ENCODE measurements at regions not wholly inside any gene's neighbourhood (a gene's known extent, or its start where the extent isn't known, plus 50 kb on each side); places are given as distances from the start of the nearest gene placed in this dataset.

- TF ChIP-seq, protein P1, sequence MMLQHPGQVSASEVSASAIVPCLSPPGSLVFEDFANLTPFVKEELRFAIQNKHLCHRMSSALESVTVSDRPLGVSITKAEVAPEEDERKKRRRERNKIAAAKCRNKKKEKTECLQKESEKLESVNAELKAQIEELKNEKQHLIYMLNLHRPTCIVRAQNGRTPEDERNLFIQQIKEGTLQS (CRISPR knock-in tag; conservative IDR thresholded peaks at IDR 0.05), result no peak
- no peak for TF ChIP-seq ZMAT4 (CRISPR knock-in tag; IDR thresholded peaks at IDR 0.05)
These were observed 72.3 kb upstream of the BOD1 start (continued) for GRCh38 chr5:173688703-173689102.

DNA sequence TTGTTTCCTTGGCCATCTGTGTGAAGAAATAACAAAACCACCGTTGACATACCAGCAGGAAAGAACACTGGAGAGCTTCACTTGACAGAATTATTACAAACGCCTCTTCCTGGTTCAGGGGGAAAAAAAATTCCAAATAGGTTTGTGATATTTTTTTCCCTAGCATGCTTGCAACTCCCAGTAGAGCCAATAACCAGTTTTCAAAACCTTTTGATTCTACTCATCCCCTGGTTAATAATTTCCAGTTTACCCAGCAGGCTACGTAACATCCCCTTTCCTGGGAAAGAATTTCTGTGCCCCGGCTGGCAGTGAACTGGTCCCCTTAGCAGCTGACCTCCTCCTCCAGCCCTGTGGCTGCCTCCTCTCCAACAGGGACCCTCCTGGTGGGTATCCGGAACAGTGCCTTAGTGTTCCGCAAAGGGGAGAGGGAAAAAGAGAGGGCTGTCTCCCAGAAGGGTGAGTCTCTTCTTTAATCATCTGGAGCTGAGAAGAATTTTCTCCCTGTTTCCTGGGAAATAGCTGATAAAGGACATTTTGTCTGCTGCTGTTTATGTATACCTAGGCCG is 72.8 kb upstream of the BOD1 start:
- ATAC-seq, result peak; percentile 76
- no peak for DNase-seq (ENCODE audit: low spot score)
- Mint-ChIP-seq H3K9me3 (peaks cover 23% of the 10 kb centered on the region), H3K4me1 (peaks cover 18% of the 10 kb centered on the region), H3K27ac (no peak overlapping the region; the same call in 1 of the 2 replicates), H3K27me3 (ENCODE audit: low read depth) (peaks cover 3% of the 10 kb centered on the region; the same call in 1 of the 2 replicates), H3K36me3 (peaks cover 19% of the 10 kb centered on the region), H3K4me3 (no peak overlapping the region)
- POLR2A ChIA-PET, result no interaction called here
- CTCF ChIA-PET, result interaction anchor here (1.2 to 2.2 kb wide), 5 partner anchors 59 to 291 kb away, joined by 4 to 7 read pairs (median 5); no protein-coding TSS in a partner anchor
- no peak for TF ChIP-seq ZNF138 (CRISPR knock-in tag; conservative IDR thresholded peaks at IDR 0.05)
- TF ChIP-seq ZNF532 (CRISPR knock-in tag; IDR thresholded peaks at IDR 0.05; ENCODE audit: borderline replicate concordance), result no peak
- TF ChIP-seq PRDM15 (CRISPR knock-in tag; IDR thresholded peaks at IDR 0.05), result no peak
- no peak for TF ChIP-seq SMAD4 (CRISPR knock-in tag; IDR thresholded peaks at IDR 0.05)
- TF ChIP-seq E2F4 (CRISPR knock-in tag; IDR thresholded peaks at IDR 0.05; ENCODE audit: borderline replicate concordance, low read depth), result no peak
- TF ChIP-seq, protein P2, sequence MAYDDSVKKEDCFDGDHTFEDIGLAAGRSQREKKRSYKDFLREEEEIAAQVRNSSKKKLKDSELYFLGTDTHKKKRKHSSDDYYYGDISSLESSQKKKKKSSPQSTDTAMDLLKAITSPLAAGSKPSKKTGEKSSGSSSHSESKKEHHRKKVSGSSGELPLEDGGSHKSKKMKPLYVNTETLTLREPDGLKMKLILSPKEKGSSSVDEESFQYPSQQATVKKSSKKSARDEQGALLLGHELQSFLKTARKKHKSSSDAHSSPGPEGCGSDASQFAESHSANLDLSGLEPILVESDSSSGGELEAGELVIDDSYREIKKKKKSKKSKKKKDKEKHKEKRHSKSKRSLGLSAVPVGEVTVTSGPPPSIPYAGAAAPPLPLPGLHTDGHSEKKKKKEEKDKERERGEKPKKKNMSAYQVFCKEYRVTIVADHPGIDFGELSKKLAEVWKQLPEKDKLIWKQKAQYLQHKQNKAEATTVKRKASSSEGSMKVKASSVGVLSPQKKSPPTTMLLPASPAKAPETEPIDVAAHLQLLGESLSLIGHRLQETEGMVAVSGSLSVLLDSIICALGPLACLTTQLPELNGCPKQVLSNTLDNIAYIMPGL (CRISPR knock-in tag; IDR thresholded peaks at IDR 0.05), result no peak
- peak; percentile 43; the same call in 1 of the 2 replicates for TF ChIP-seq GABPB1 (CRISPR knock-in tag; IDR thresholded peaks at IDR 0.05)

Measured in WTC11 (cell line).